GM12878 (cell line): ENCODE measurements at regions not wholly inside any gene's neighbourhood (a gene's known extent, or its start where the extent isn't known, plus 50 kb on each side); places are given as distances from the start of the nearest gene placed in this dataset.

Experiments
- MEF2A ChIP-seq: IDR thresholded peaks from 2 replicates; pipeline ENCODE4 v1.6.1; 2011; ENCODE audit warnings: low read depth, mild to moderate bottlenecking, low read length, moderate library complexity; ENCODE audit not compliant: insufficient read depth
- NFIC ChIP-seq: IDR thresholded peaks from 2 replicates; pipeline ENCODE4 v1.6.1; 2012; ENCODE audit warnings: low read depth, mild to moderate bottlenecking, inconsistent platforms, low read length, moderate library complexity
- ZBED1 ChIP-seq: IDR thresholded peaks from 2 replicates; pipeline ENCODE4 v1.6.1; 2016; ENCODE audit warnings: borderline replicate concordance
- TF ChIP-seq, protein P1 (sequence below), 3 experiments: IDR thresholded peaks in 2 of 3; conservative IDR thresholded peaks in 1 of 3; 2 replicates each; pipeline ENCODE4 v1.5.1; 2011; ENCODE audit warnings: low read depth in 3 of 3, low read length in 3 of 3, mild to moderate bottlenecking in 3 of 3, control low read depth in 2 of 3, moderate library complexity in 2 of 3, inconsistent platforms in 1 of 3, mixed read lengths in 1 of 3; ENCODE audit not compliant: control insufficient read depth in 2 of 3, insufficient read depth in 1 of 3; ENCODE audit errors: extremely low read depth in 1 of 3
- TF ChIP-seq, protein P2 (sequence below): IDR thresholded peaks from 2 replicates; pipeline ENCODE4 v1.6.1; 2012; ENCODE audit warnings: low read depth, low read length, improper control_type of control experiment

DNA sequence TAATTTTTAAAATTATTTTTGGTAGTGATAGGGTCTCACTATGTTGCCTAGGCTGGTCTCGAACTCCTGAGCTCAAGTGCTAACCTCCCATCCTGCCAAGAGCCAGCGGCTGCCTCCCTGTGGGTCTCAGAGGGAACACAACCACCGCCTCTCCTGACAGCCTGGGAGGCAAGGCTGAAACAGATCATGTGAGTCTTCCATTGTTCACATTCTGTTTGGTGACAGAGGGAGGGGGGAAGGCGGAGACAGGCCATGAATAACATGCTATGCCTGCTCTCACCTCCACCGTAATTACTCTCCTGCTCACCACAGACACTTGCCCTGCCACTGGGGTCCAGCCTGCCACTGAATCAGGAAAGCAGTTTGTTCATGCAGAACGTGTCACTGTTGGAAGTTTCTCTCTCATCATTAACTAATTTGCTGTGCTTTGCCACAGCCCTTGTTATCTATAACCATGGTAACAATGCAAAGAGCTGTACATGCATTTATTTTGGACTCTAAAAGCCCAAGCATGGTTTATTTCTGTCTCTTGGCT is 78.4 kb upstream of the RASGRF1 start:
- TF ChIP-seq NFIC, result no peak
- TF ChIP-seq, protein P1, sequence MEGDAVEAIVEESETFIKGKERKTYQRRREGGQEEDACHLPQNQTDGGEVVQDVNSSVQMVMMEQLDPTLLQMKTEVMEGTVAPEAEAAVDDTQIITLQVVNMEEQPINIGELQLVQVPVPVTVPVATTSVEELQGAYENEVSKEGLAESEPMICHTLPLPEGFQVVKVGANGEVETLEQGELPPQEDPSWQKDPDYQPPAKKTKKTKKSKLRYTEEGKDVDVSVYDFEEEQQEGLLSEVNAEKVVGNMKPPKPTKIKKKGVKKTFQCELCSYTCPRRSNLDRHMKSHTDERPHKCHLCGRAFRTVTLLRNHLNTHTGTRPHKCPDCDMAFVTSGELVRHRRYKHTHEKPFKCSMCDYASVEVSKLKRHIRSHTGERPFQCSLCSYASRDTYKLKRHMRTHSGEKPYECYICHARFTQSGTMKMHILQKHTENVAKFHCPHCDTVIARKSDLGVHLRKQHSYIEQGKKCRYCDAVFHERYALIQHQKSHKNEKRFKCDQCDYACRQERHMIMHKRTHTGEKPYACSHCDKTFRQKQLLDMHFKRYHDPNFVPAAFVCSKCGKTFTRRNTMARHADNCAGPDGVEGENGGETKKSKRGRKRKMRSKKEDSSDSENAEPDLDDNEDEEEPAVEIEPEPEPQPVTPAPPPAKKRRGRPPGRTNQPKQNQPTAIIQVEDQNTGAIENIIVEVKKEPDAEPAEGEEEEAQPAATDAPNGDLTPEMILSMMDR (IDR thresholded peaks at IDR 0.05 in 2 of 3, conservative IDR thresholded peaks at IDR 0.05 in 1 of 3; ENCODE audit: control insufficient read depth in 2 of 3, extremely low read depth in 1 of 3, insufficient read depth in 1 of 3, low read depth in 3 of 3, low read length in 3 of 3), result no peak; a peak in 1 of 6 replicates
- TF ChIP-seq, protein P2, sequence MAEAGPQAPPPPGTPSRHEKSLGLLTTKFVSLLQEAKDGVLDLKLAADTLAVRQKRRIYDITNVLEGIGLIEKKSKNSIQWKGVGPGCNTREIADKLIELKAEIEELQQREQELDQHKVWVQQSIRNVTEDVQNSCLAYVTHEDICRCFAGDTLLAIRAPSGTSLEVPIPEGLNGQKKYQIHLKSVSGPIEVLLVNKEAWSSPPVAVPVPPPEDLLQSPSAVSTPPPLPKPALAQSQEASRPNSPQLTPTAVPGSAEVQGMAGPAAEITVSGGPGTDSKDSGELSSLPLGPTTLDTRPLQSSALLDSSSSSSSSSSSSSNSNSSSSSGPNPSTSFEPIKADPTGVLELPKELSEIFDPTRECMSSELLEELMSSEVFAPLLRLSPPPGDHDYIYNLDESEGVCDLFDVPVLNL, result no peak
- no peak for TF ChIP-seq MEF2A
- TF ChIP-seq ZBED1, result no peak
